ENCODE measurements at regions not wholly inside any gene's neighbourhood (a gene's known extent, or its start where the extent isn't known, plus 50 kb on each side); places are given as distances from the start of the nearest gene placed in this dataset.
"Not testable (repeated sequence)": the region's sequence is repeated elsewhere in the genome, so short reads cannot be mapped to it uniquely, and the experiment has no call there.

DNA sequence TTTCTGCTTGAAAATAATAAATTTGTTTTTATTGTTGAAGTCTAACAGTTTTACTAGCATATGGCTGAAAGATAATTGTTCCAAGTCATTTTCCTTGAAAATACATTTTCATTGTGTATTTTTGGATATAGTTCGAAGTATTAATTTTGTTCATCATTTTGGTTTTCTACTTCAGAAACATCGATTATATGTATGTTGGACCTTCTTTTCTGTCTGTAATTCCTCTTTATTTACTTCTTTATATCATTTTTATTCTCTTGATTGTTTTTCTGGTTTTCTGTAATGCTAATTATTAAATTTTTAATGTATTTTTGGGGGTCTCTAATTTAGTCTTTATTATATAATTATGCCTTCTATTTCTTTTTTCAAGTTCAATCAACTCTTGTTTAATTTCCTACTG is 407.1 kb upstream of the FRG1 start:
- H3K4me3 Mint-ChIP-seq, result no peak overlapping the region
- peaks cover 13% of the 10 kb centered on the region for H3K9me3 Mint-ChIP-seq
- no peaks in the 10 kb centered on the region for H3K27me3 Mint-ChIP-seq
- POLR2A ChIA-PET, result no interaction called here
- ATAC-seq (ENCODE audit: low read depth), result no peak
- H3K4me1 Mint-ChIP-seq, result no peaks in the 10 kb centered on the region
- no peak overlapping the region for H3K27ac Mint-ChIP-seq
- H3K36me3 Mint-ChIP-seq, result no peaks in the 10 kb centered on the region
- no peak for DNase-seq

DNA sequence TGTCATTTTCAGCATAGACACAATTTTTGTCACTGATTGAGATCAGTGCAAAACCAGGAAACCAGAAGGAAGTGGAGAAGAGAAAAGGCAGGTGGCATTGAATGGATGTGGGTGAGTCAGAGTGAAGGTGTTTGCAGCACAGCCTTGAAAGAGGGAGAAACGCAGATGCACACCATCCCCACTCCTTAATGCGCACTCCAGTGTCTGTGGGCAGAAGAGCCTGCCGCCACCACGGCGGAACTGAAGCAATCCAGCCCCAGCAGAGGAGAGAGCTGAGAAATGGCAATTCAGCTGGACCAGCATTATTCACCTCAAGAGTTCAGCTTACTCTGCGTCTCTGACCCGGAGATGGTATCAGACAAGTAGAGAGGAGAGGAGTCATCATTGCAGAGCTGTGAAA is 393.1 kb upstream of the FRG1 start:
- no peak for DNase-seq
- no peaks in the 10 kb centered on the region for H3K9me3 Mint-ChIP-seq
- no peak for ATAC-seq (ENCODE audit: low read depth)
- H3K36me3 Mint-ChIP-seq, result no peaks in the 10 kb centered on the region
- H3K4me3 Mint-ChIP-seq, result no peak overlapping the region
- no peaks in the 10 kb centered on the region for H3K27me3 Mint-ChIP-seq
- no peaks in the 10 kb centered on the region for H3K4me1 Mint-ChIP-seq
- POLR2A ChIA-PET, result no interaction called here
- H3K27ac Mint-ChIP-seq, result no peak overlapping the region

DNA sequence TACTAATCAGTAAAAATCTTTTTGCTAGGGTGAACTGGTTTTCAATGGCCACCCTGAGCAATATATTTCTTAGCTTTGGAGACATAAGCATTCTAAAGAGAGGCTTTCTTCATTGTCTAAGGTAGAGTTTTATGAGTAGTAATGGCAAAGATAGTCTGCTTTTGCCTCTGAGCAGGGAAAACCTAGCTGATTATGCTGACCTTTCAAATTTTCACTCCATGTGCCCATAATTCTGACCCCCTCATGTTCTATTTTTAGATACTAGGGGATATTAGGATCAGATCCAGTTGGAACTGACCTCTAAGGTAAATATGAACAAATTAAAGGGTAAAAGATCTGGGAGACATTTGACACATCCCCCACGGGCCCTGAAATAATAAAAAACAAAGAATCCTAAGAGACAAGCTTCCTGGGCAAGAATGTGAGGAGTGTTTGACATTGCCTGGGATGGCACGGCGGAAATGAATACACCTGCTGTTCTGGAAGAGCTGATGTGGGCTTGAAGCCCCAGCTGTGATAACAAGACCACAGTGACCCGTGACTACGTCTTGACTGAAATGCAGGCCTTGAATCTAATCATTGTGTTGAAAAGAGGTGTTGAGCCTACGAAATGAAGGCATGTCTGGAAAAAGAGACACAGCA is 392.1 kb upstream of the FRG1 start:
- no peak for DNase-seq
- no peak overlapping the region for H3K4me3 Mint-ChIP-seq
- H3K9me3 Mint-ChIP-seq, result no peaks in the 10 kb centered on the region
- H3K27me3 Mint-ChIP-seq, result no peaks in the 10 kb centered on the region
- ATAC-seq (ENCODE audit: low read depth), result no peak
- POLR2A ChIA-PET, result no interaction called here
- no peaks in the 10 kb centered on the region for H3K4me1 Mint-ChIP-seq
- no peak overlapping the region for H3K27ac Mint-ChIP-seq
- no peaks in the 10 kb centered on the region for H3K36me3 Mint-ChIP-seq

DNA sequence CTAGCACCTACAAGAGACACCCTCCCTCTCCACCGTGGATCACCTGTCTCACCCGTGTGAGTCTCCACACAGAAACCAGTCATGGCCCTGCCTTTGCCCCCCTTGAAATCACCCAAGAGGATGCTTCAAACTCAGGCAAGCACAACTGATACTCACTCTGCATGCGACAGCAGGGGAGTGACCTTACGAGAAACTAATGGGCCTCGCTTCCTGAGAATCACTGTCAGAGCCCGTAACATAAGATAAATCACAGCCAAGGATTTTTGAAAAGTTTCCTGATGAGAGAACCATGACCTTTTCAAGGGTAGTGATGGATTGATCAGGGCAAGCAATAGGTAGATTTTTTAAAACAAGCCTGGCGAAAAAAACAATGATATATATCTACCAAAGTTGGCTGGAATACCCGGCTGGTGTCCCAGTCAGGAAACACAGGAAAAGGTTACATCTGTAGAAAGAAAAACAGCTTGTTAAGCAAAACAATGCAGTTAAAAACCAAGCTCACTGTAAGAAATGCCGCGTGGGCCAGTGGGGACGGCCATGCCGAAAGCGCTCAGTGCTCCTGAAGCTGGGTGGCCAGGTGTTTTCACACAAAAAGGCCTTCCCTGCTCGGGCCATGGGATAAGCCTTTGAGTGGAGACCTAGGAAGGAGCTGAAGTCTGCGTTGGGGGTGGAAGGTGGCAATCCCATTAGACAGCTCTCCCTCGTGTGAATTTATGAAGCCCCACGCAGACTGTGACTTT is 388.6 kb upstream of the FRG1 start:
- POLR2A ChIA-PET, H3K36me3 Mint-ChIP-seq, H3K4me1 Mint-ChIP-seq: not testable (repeated sequence)

DNA sequence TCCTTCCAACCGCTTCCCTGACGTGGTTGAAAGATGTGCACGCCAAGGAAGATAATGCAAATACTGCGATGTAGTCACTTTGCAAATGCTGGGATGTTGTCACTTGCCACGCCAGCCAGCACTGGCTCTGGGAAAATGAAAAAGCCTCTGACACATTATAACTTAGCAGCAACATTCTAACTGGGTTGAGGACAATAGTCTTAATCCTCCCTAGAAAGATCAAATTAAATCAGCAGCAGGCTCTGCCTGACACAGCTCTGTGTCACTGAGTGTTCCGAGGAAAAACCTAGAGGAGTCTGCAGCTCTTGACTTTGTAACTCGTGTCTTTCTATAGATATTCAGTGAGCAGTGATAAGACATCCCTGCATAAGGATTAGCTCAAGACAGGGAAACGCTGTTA is 380.1 kb upstream of the FRG1 start:
- POLR2A ChIA-PET, H3K36me3 Mint-ChIP-seq: not testable (repeated sequence)

More for the DNA sequence above, 388.6 kb upstream of the FRG1 start:
- H3K9me3 Mint-ChIP-seq; H3K4me3 Mint-ChIP-seq; H3K27me3 Mint-ChIP-seq; H3K27ac Mint-ChIP-seq; DNase-seq; ATAC-seq (ENCODE audit: low read depth): not testable (repeated sequence)

DNA sequence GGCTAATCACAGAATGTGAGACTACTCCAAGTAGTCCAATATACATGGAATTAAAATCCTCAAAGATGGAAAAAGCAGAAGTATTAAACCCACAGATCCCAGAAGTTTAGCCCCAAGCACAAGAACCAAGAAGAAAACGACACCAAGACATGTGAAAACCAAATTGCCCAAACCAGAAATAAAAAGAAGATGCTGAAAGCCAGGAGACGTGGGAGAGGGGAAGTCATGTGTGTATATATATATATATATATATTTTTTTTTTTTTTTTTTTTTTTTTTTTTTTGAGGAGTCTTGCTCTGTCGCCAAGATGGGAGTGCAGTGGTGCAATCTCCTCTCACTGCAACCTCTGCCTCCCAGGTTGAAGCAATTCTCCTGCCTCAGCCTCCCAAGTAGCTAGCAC is 376.9 kb upstream of the FRG1 start:
- H3K27ac Mint-ChIP-seq; POLR2A ChIA-PET; DNase-seq; H3K36me3 Mint-ChIP-seq; H3K27me3 Mint-ChIP-seq; H3K4me3 Mint-ChIP-seq; H3K9me3 Mint-ChIP-seq; H3K4me1 Mint-ChIP-seq; ATAC-seq (ENCODE audit: low read depth): not testable (repeated sequence)

More for the DNA sequence above, 380.1 kb upstream of the FRG1 start:
- not testable (repeated sequence) for H3K4me1 Mint-ChIP-seq; H3K27me3 Mint-ChIP-seq; ATAC-seq (ENCODE audit: low read depth); H3K9me3 Mint-ChIP-seq; H3K4me3 Mint-ChIP-seq; DNase-seq; H3K27ac Mint-ChIP-seq

DNA sequence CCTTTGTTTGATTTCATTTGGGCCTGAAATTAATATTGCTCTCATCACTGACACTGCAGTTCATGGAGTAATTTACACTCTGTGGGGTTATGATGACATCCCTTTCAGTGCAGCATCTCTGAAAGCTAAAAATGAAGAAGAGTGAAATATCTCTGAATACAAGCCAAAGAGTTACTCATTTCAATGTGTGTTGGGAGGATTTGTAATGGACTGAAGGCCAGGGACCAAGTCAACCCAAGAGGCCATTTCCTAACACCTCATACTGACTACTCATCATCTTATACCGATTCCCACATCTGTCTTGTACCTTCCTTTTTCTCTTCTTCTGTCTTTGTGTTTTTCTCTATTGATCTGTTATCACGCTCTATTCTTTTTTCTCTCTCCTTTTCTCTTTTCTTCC is 374.4 kb upstream of the FRG1 start:
- H3K4me1 Mint-ChIP-seq; H3K4me3 Mint-ChIP-seq; ATAC-seq (ENCODE audit: low read depth); DNase-seq; H3K27me3 Mint-ChIP-seq; POLR2A ChIA-PET; H3K9me3 Mint-ChIP-seq; H3K27ac Mint-ChIP-seq; H3K36me3 Mint-ChIP-seq: not testable (repeated sequence)

DNA sequence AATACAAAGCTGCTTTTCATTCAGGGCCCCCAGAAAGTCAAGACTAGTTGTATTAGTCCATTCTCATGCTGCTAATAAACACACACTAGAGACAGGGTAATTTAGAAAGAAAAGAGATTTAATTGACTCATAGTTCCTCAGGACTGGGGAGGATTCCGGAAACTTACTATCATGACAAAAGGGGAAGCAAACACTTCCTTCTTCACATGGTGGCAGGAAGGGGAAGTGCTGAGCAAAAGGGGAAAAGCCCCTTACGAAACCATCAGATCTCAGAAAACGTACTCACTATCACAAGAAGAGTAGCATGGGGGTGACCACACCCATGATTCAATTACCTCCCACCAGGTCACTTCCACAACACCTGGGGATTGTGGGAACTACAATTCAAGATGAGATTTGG is 373.8 kb upstream of the FRG1 start:
- ATAC-seq (ENCODE audit: low read depth); H3K4me1 Mint-ChIP-seq; H3K9me3 Mint-ChIP-seq; DNase-seq; H3K27ac Mint-ChIP-seq; H3K4me3 Mint-ChIP-seq; H3K27me3 Mint-ChIP-seq; POLR2A ChIA-PET; H3K36me3 Mint-ChIP-seq: not testable (repeated sequence)

DNA sequence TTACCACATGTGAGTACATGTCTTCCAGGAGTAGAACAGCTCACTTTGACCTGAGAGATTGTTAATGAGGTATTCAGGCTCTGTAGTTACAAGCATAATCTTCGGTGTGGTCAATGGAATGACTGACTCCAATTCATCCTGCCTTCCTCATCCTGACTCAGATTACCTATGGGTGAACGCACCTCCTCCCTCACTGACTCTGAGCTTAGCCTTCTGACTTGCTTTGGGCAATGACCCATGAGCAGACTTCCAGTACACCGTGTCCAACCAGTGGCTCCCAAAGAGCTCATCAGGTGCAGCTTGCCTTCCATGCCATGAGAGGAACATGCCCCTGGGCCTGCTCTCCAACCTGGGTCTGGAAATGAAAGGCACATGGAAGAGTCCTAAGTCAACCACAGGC is 361.0 kb upstream of the FRG1 start:
- H3K4me3 Mint-ChIP-seq; DNase-seq; H3K27ac Mint-ChIP-seq; H3K4me1 Mint-ChIP-seq; H3K27me3 Mint-ChIP-seq; POLR2A ChIA-PET; ATAC-seq (ENCODE audit: low read depth); H3K9me3 Mint-ChIP-seq; H3K36me3 Mint-ChIP-seq: not testable (repeated sequence)

DNA sequence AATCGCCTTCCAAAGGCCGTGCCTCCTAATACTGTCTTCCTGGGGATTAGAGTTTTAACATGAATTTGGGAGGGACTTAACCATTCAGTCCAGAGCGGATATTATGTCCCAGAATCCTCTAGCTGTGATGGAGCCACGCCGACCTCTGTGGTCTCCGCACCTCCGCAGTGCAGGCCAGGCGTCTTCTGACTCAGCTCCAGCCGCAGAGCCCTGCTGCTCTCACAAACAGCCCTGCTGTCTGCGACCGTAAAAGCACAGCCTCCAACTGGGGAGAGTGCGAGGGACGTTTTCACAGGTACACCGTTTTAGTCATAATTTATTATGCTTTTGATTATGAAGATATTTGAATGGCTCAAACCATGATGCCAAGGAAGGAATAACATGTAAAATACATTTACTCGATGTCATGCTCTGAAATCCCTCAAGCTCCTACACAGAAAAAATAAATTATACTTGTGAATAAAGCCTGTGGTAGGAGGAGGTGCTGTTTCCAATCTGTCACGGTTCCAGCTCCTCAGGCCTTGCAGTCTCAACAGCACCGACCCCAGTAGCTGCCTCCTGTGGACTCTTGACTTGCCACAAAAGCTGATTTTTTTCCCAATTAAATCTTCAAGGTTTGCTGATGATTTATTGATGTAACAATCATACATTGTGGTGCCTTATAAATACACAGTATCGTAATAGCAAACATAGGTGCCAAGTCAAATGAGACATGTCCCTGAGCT is 353.6 kb upstream of the FRG1 start:
- POLR2A ChIA-PET; H3K27me3 Mint-ChIP-seq; DNase-seq; H3K27ac Mint-ChIP-seq; H3K4me3 Mint-ChIP-seq; H3K36me3 Mint-ChIP-seq; ATAC-seq (ENCODE audit: low read depth); H3K4me1 Mint-ChIP-seq; H3K9me3 Mint-ChIP-seq: not testable (repeated sequence)

DNA sequence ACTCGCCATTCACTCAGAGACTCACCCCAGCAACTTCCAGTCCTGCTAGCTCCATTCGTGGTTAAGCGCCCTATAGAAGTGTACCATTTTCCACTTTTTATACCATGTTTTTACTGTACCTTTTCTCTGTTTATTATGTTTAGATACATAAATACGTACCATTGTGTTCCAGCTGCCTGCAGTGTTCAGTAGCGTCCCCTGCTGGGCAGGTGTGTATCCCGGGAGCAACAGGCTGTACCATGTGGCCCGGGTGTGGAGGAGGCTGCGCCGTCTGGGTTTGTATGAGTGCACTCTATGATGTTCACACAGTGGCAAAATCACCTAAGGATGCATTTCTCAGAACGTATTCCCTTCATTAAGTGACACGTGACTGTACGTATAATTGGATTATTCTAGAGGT is 351.5 kb upstream of the FRG1 start:
- DNase-seq; H3K9me3 Mint-ChIP-seq; POLR2A ChIA-PET; H3K4me1 Mint-ChIP-seq; H3K27ac Mint-ChIP-seq; H3K27me3 Mint-ChIP-seq; H3K4me3 Mint-ChIP-seq; ATAC-seq (ENCODE audit: low read depth); H3K36me3 Mint-ChIP-seq: not testable (repeated sequence)

DNA sequence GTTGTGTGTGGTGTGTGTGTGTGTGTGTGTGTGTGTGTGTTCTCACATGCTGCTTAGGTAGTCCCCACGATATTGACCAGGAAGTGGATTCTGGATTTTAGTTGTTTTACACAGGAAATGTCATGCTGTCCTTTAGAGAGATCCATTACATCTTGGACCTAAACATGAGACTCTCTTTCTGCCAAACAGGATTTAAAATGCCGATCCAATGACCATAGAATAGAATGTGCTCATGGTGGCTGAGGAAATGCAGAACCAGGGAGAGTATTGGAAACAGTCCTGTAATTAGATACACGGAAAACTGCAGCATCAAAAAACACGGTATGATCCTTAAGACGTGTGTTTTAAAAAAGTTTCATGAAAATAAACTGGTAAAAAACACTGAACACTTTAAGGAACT is 347.8 kb upstream of the FRG1 start:
- Mint-ChIP-seq H3K27me3 (no peaks in the 10 kb centered on the region), H3K36me3 (no peaks in the 10 kb centered on the region), H3K9me3 (no peaks in the 10 kb centered on the region), H3K4me1 (no peaks in the 10 kb centered on the region), H3K4me3 (no peak overlapping the region), H3K27ac (no peak overlapping the region)
- ATAC-seq (ENCODE audit: low read depth), result no peak
- POLR2A ChIA-PET, result no interaction called here
- no peak for DNase-seq

DNA sequence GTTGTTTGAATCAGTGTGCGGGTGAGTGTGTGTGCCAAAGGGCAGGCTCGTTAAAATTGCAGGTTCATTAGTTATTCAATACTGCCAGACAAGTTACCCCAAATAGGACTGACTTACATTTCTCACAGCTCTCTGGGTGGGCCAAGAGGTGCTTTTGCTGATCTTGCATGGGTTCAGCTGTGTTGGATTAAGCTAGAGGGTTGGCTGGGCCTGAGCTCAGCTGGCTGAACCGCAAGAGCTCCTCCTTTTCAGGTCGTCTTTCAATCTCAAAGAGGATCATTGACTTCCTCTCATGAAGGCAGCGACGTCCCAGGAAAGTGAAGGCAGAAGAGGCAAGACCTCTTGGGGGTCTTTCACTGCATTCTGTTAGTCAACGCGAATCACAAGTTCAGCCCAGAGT is 343.3 kb upstream of the FRG1 start:
- POLR2A ChIA-PET, result no interaction called here
- Mint-ChIP-seq H3K4me1 (no peaks in the 10 kb centered on the region), H3K9me3 (no peaks in the 10 kb centered on the region), H3K36me3 (no peaks in the 10 kb centered on the region), H3K27ac (no peak overlapping the region), H3K27me3 (no peaks in the 10 kb centered on the region), H3K4me3 (no peak overlapping the region)
- ATAC-seq (ENCODE audit: low read depth), result no peak
- DNase-seq, result no peak

DNA sequence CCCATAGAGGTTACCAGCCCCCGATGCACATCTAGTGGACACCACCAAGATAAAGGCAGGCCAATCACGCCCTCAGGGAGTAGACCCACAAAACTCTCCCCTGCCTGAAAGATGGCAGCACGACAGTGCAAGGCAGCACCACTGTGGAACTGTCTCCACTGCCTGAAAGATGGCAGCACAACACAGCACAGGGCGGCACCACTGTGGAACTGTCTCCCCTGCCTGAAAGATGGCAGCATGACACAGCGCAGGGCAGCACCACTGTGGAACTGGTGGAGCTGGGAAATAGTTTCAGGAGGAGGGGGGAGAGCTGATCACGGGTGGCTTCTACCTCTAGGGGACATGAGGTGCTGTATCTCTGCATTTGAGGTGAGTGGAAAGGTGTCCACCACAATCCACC is 340.4 kb upstream of the FRG1 start:
- H3K4me1 Mint-ChIP-seq, result no peaks in the 10 kb centered on the region
- ATAC-seq (ENCODE audit: low read depth) (no peak), DNase-seq (no peak)
- H3K4me3 Mint-ChIP-seq, result no peak overlapping the region
- no peak overlapping the region for H3K27ac Mint-ChIP-seq
- POLR2A ChIA-PET, result no interaction called here
- H3K27me3 Mint-ChIP-seq, result no peaks in the 10 kb centered on the region
- H3K9me3 Mint-ChIP-seq, result no peaks in the 10 kb centered on the region
- H3K36me3 Mint-ChIP-seq, result no peaks in the 10 kb centered on the region
